ENCODE measurements at regions not wholly inside any gene's neighbourhood (a gene's known extent, or its start where the extent isn't known, plus 50 kb on each side); places are given as distances from the start of the nearest gene placed in this dataset.

DNA sequence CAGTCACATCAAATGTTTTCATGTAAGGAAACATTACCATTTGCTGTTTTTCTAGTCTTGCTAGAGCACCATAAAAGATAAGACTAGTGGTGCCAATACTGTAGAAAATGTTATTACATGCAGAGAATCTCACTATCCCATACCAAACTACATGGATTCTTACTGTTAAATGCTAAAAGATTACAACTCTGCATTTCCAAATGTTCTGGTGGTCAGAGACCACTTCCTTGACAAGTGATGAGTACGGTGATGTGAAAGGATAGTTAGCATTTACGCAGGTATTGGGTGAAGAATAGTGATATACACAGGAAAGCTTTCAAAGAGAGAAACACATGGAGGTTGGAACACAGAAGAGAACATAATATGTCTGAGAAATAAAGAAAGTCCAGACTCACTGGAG lies 98.2 kb downstream of the GGTLC2 start:
- TF ChIP-seq, protein P1, sequence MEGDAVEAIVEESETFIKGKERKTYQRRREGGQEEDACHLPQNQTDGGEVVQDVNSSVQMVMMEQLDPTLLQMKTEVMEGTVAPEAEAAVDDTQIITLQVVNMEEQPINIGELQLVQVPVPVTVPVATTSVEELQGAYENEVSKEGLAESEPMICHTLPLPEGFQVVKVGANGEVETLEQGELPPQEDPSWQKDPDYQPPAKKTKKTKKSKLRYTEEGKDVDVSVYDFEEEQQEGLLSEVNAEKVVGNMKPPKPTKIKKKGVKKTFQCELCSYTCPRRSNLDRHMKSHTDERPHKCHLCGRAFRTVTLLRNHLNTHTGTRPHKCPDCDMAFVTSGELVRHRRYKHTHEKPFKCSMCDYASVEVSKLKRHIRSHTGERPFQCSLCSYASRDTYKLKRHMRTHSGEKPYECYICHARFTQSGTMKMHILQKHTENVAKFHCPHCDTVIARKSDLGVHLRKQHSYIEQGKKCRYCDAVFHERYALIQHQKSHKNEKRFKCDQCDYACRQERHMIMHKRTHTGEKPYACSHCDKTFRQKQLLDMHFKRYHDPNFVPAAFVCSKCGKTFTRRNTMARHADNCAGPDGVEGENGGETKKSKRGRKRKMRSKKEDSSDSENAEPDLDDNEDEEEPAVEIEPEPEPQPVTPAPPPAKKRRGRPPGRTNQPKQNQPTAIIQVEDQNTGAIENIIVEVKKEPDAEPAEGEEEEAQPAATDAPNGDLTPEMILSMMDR (IDR thresholded peaks at IDR 0.05) = no peak
- TF ChIP-seq POLR2A (IDR thresholded peaks at IDR 0.05) = no peak
- no peak for TF ChIP-seq EP300 (IDR thresholded peaks at IDR 0.05)

All from ovary (tissue), 3 donors.